Suppressor macrophage (primary cell): ENCODE measurements at regions not wholly inside any gene's neighbourhood (a gene's known extent, or its start where the extent isn't known, plus 50 kb on each side); places are given as distances from the start of the nearest gene placed in this dataset.

Experiments
- DNase-seq, 4 experiments: peaks; one replicate each; pipeline ENCODE4 v3.0.0-alpha.2; 2020 to 2022

- no peak for DNase-seq
Measured at GRCh38 chr14:75371297-75371696, 56.5 kb upstream of the JDP2 start.

- peak; percentile 35 to 49 (median 44) for DNase-seq
Measured at GRCh38 chr14:75372260-75372659, 55.6 kb upstream of the JDP2 start.

GRCh38 chr14:75373133-75373532, 54.7 kb upstream of the JDP2 start:
- DNase-seq: no peak

GRCh38 chr14:75373616-75374015, 54.2 kb upstream of the JDP2 start:
- no peak for DNase-seq

- no peak for DNase-seq
Measured at GRCh38 chr14:75374911-75375310, 52.9 kb upstream of the JDP2 start.

DNA sequence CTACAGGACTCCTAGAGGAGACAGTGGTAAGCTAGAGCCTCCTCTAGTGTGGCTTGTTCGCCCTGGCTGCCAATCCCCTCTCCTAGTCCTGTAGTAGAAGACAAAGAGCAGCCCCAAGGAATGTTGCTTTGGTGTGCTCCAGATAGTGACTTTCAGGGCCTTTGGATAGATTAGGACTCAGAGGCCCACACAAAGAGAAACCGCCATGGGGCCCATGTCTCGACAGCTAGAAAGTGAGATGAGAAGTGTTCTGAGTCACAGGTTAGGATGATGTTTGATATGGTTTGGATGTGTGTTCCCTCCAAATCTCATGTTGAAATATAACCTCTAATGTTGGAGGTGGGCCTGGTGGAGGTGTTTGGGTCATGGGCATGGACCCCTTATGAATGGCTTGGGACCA, 51.8 kb upstream of the JDP2 start:
- DNase-seq: no peak
